Skeletal muscle tissue (tissue), 3 donors: ENCODE measurements at regions not wholly inside any gene's neighbourhood (a gene's known extent, or its start where the extent isn't known, plus 50 kb on each side); places are given as distances from the start of the nearest gene placed in this dataset.

Experiments used
- H3K27ac ChIP-seq: one replicate; pipeline ENCODE4 v1.7.0; 2013; ENCODE audit warnings: mild to moderate bottlenecking, low read depth, low read length, inconsistent platforms
- H3K27me3 ChIP-seq, 3 donors: one replicate each; pipeline ENCODE4 v1.7.0; 2013; ENCODE audit warnings: low read length in 3 of 3; ENCODE audit not compliant: control insufficient read depth in 3 of 3, insufficient read depth in 3 of 3
- H3K36me3 ChIP-seq, 3 donors: one replicate each; pipeline ENCODE4 v1.7.0; 2013; ENCODE audit warnings: low read length in 3 of 3; ENCODE audit not compliant: control insufficient read depth in 3 of 3, insufficient read depth in 3 of 3
- H3K4me1 ChIP-seq, 3 donors: one replicate each; pipeline ENCODE4 v1.7.0; 2013; ENCODE audit warnings: low read length in 3 of 3, mild to moderate bottlenecking in 3 of 3; ENCODE audit not compliant: control insufficient read depth in 3 of 3, insufficient read depth in 3 of 3
- H3K4me3 ChIP-seq, 3 donors: one replicate each; pipeline ENCODE4 v1.7.0; 2013; ENCODE audit warnings: low read length in 3 of 3
- H3K9ac ChIP-seq, 3 donors: one replicate each; pipeline ENCODE4 v1.7.0; 2013; ENCODE audit warnings: low read length in 3 of 3, mild to moderate bottlenecking in 3 of 3, moderate library complexity in 2 of 3, low read depth in 1 of 3
- H3K9me3 ChIP-seq, 3 donors: one replicate each; pipeline ENCODE4 v1.7.0; 2013; ENCODE audit warnings: low read length in 3 of 3; ENCODE audit not compliant: control insufficient read depth in 3 of 3
- donor health status: Osteomylitis.

GRCh38 chr3:135849827-135850226 lies 115.7 kb upstream of the PPP2R3A start:
- Histone ChIP-seq H3K36me3 (no peaks in the 10 kb centered on the region), H3K4me1 (no peaks in the 10 kb centered on the region), H3K27me3 (peaks cover 0 to 2% (median 0%) of the 10 kb centered on the region in 3 donors), H3K4me3 (no peak overlapping the region), H3K9ac (no peak overlapping the region), H3K27ac (no peak overlapping the region), H3K9me3 (no peaks in the 10 kb centered on the region)

GRCh38 chr3:135851201-135852081 lies 114.1 kb upstream of the PPP2R3A start:
- Histone ChIP-seq H3K4me3 (no peak overlapping the region), H3K36me3 (no peaks in the 10 kb centered on the region), H3K27me3 (peaks cover 0 to 2% (median 0%) of the 10 kb centered on the region in 3 donors), H3K9me3 (no peaks in the 10 kb centered on the region), H3K27ac (no peak overlapping the region), H3K4me1 (no peaks in the 10 kb centered on the region), H3K9ac (no peak overlapping the region)

GRCh38 chr3:135853981-135854380 lies 111.5 kb upstream of the PPP2R3A start:
- Histone ChIP-seq H3K9ac (no peak overlapping the region), H3K4me1 (no peaks in the 10 kb centered on the region), H3K27me3 (peaks cover 0 to 2% (median 0%) of the 10 kb centered on the region in 3 donors), H3K36me3 (no peaks in the 10 kb centered on the region), H3K4me3 (no peak overlapping the region), H3K9me3 (no peaks in the 10 kb centered on the region), H3K27ac (no peak overlapping the region)

GRCh38 chr3:135860761-135861160 lies 104.8 kb upstream of the PPP2R3A start:
- no peak overlapping the region for H3K4me3 ChIP-seq
- no peaks in the 10 kb centered on the region for H3K27me3 ChIP-seq
- no peak overlapping the region for H3K9ac ChIP-seq
- H3K9me3 ChIP-seq: no peaks in the 10 kb centered on the region
- no peaks in the 10 kb centered on the region for H3K36me3 ChIP-seq
- H3K4me1 ChIP-seq: no peaks in the 10 kb centered on the region
- H3K27ac ChIP-seq: no peak overlapping the region

GRCh38 chr3:135862361-135862760 lies 103.2 kb upstream of the PPP2R3A start:
- H3K9me3 ChIP-seq: no peaks in the 10 kb centered on the region
- no peak overlapping the region for H3K4me3 ChIP-seq
- no peak overlapping the region for H3K27ac ChIP-seq
- no peaks in the 10 kb centered on the region for H3K4me1 ChIP-seq
- H3K36me3 ChIP-seq: no peaks in the 10 kb centered on the region
- no peaks in the 10 kb centered on the region for H3K27me3 ChIP-seq
- H3K9ac ChIP-seq: no peak overlapping the region

GRCh38 chr3:135864060-135864459 lies 101.5 kb upstream of the PPP2R3A start:
- Histone ChIP-seq H3K4me3 (no peak overlapping the region), H3K4me1 (peaks cover 0 to 5% (median 0%) of the 10 kb centered on the region in 3 donors), H3K9ac (no peak overlapping the region), H3K27me3 (no peaks in the 10 kb centered on the region), H3K36me3 (no peaks in the 10 kb centered on the region), H3K9me3 (no peaks in the 10 kb centered on the region), H3K27ac (no peak overlapping the region)

GRCh38 chr3:135865085-135865484 lies 100.4 kb upstream of the PPP2R3A start:
- H3K27me3 ChIP-seq: no peaks in the 10 kb centered on the region
- H3K4me1 ChIP-seq: peaks cover 0 to 5% (median 0%) of the 10 kb centered on the region in 3 donors
- H3K9me3 ChIP-seq: no peaks in the 10 kb centered on the region
- H3K27ac ChIP-seq: no peak overlapping the region
- H3K9ac ChIP-seq: no peak overlapping the region
- no peak overlapping the region for H3K4me3 ChIP-seq
- H3K36me3 ChIP-seq: no peaks in the 10 kb centered on the region

GRCh38 chr3:135865553-135865952 lies 100.0 kb upstream of the PPP2R3A start:
- Histone ChIP-seq H3K9ac (no peak overlapping the region), H3K36me3 (no peaks in the 10 kb centered on the region), H3K27me3 (no peaks in the 10 kb centered on the region)

GRCh38 chr3:135867911-135868310 lies 97.6 kb upstream of the PPP2R3A start:
- no peak overlapping the region for H3K4me3 ChIP-seq

More at GRCh38 chr3:135865553-135865952, 100.0 kb upstream of the PPP2R3A start:
- Histone ChIP-seq H3K4me3 (no peak overlapping the region), H3K27ac (no peak overlapping the region), H3K4me1 (peaks cover 0 to 5% (median 0%) of the 10 kb centered on the region in 3 donors), H3K9me3 (no peaks in the 10 kb centered on the region)

GRCh38 chr3:135868801-135869200 lies 96.7 kb upstream of the PPP2R3A start:
- Histone ChIP-seq H3K9ac (no peak overlapping the region), H3K4me3 (no peak overlapping the region), H3K27ac (no peak overlapping the region), H3K36me3 (no peaks in the 10 kb centered on the region), H3K4me1 (peaks cover 0 to 5% (median 0%) of the 10 kb centered on the region in 3 donors), H3K9me3 (peaks cover 0 to 2% (median 0%) of the 10 kb centered on the region in 3 donors), H3K27me3 (no peaks in the 10 kb centered on the region)

More at GRCh38 chr3:135867911-135868310, 97.6 kb upstream of the PPP2R3A start:
- Histone ChIP-seq H3K27me3 (no peaks in the 10 kb centered on the region), H3K27ac (no peak overlapping the region), H3K4me1 (peaks cover 0 to 5% (median 0%) of the 10 kb centered on the region in 3 donors), H3K36me3 (no peaks in the 10 kb centered on the region), H3K9ac (no peak overlapping the region), H3K9me3 (peaks cover 0 to 2% (median 0%) of the 10 kb centered on the region in 3 donors)
